Transverse colon (tissue), 4 donors: ENCODE measurements at regions not wholly inside any gene's neighbourhood (a gene's known extent, or its start where the extent isn't known, plus 50 kb on each side); places are given as distances from the start of the nearest gene placed in this dataset.

Experiments used
- DNase-seq: peaks from one replicate; pipeline ENCODE4 v3.0.0-alpha.2; 2019
- H3K27ac ChIP-seq, 4 donors: fragments of 200-600 bp; sonication (generic); 2 replicates each; pipeline ENCODE4 v1.5.1; 2016 to 2018; ENCODE audit warnings: inconsistent platforms in 4 of 4
- H3K27me3 ChIP-seq: fragments of 200-600 bp; sonication (generic); 2 replicates; pipeline ENCODE4 v1.5.1; 2017; ENCODE audit warnings: inconsistent platforms
- H3K36me3 ChIP-seq, 4 donors: fragments of 200-600 bp; sonication (generic); 2 replicates each; pipeline ENCODE4 v1.5.1; 2017 to 2019; ENCODE audit warnings: inconsistent platforms in 4 of 4
- H3K4me1 ChIP-seq, 4 donors: fragments of 200-600 bp; sonication (generic); 2 replicates each; pipeline ENCODE4 v1.5.1; 2017 to 2020; ENCODE audit warnings: inconsistent platforms in 4 of 4
- H3K4me3 ChIP-seq, 4 donors: fragments of 200-600 bp; sonication (generic); 1 replicate in 1 of 4; 2 replicates in 3 of 4; pipeline versions ENCODE4 v1.5.1 to v1.6.1; 2017 to 2019; ENCODE audit warnings: inconsistent platforms in 4 of 4
- H3K9me3 ChIP-seq, 2 donors: fragments of 200-600 bp; sonication (generic); 2 replicates each; pipeline ENCODE4 v1.5.1; 2017 to 2019; ENCODE audit warnings: inconsistent platforms in 2 of 2
- EP300 ChIP-seq: sonication (generic); formaldehyde crosslinking; IDR thresholded peaks from one replicate; pipeline ENCODE4 v1.6.1; 2017; ENCODE audit warnings: antibody characterized with exemption, low read depth
- POLR2A ChIP-seq: fragments of 450-650 bp; IDR thresholded peaks from one replicate; pipeline ENCODE4 v1.6.1; 2016; ENCODE audit warnings: antibody characterized with exemption, mild to moderate bottlenecking, moderate library complexity
- POLR2AphosphoS5 ChIP-seq, 3 donors: sonication (generic); formaldehyde crosslinking; IDR thresholded peaks; one replicate each; pipeline ENCODE4 v1.6.1; 2016; ENCODE audit warnings: antibody characterized with exemption in 3 of 3
- WGBS, 2 donors: methylation state at CpG; one replicate each; pipeline ENCODE4 v1.1.5; 2018; ENCODE audit warnings: low coverage in 1 of 2; 5-methylcytosine and 5-hydroxymethylcytosine counted together
- in situ Hi-C, 4 donors: fragments of 200-750 bp; cut with MboI; loops; one replicate each; pipeline versions ENCODE4 v1.15.0 to v1.15.1; 2017; ENCODE audit warnings: low sequenced_read_pairs in 3 of 4, low pct_ligation_motif_present in 1 of 4, low pct_unique_long_range_greater_than_20kb in 1 of 4
- intact Hi-C: fragments of 100-400 bp; cut with DNase I; formaldehyde crosslinking; loops from one replicate; pipeline ENCODE4 v1.15.1; 2023; ENCODE audit warnings: low total_unique reads
- TF ChIP-seq, protein P1 (sequence below), 5 experiments: fragments of 200-600 bp in 3 of 5; fragments of 450-650 bp in 2 of 5; sonication (generic) in 3 of 5; IDR thresholded peaks; 1 replicate in 2 of 5; 2 replicates in 3 of 5; pipeline ENCODE4 v1.5.1; 2016 to 2017; ENCODE audit warnings: antibody characterized with exemption in 5 of 5, inconsistent platforms in 3 of 5, mild to moderate bottlenecking in 2 of 5, moderate library complexity in 1 of 5

DNA sequence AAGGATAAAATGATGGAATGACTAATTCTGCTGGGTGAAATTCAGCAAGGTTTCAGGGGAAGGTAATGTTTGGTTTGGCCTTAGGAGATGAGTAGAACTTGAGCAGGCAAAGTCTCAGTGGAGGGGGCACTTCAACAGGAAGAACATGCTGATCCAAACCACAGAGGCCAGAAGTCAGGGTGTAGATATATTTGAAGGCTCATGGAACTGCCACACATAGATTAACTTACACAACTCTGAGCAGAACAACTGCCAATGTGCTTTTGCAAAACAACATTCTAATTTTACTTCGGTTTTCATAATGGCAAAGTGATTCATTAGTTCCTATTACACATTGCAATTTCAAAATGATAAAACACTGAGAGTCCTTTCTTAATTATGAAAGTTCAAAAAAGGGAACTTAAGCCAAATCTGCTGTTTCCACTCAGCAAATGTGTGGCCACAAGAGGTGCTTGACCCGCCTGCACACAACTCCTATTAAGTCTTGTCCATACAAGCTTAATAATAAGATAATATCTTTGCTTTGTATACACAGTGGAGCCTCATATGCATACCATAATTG lies 284.8 kb downstream of the MREG start:
- Histone ChIP-seq H3K27me3 (no peaks in the 10 kb centered on the region), H3K4me3 (no peak overlapping the region), H3K27ac (no peak overlapping the region), H3K9me3 (peaks cover 0 to 4% of the 10 kb centered on the region in 2 donors), H3K4me1 (no peaks in the 10 kb centered on the region), H3K36me3 (no peaks in the 10 kb centered on the region)
- TF ChIP-seq, protein P1, sequence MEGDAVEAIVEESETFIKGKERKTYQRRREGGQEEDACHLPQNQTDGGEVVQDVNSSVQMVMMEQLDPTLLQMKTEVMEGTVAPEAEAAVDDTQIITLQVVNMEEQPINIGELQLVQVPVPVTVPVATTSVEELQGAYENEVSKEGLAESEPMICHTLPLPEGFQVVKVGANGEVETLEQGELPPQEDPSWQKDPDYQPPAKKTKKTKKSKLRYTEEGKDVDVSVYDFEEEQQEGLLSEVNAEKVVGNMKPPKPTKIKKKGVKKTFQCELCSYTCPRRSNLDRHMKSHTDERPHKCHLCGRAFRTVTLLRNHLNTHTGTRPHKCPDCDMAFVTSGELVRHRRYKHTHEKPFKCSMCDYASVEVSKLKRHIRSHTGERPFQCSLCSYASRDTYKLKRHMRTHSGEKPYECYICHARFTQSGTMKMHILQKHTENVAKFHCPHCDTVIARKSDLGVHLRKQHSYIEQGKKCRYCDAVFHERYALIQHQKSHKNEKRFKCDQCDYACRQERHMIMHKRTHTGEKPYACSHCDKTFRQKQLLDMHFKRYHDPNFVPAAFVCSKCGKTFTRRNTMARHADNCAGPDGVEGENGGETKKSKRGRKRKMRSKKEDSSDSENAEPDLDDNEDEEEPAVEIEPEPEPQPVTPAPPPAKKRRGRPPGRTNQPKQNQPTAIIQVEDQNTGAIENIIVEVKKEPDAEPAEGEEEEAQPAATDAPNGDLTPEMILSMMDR (IDR thresholded peaks at IDR 0.05): no peak
- no peak for TF ChIP-seq POLR2AphosphoS5 (IDR thresholded peaks at IDR 0.05)
- TF ChIP-seq POLR2A: no peak
- TF ChIP-seq EP300: no peak
- in situ Hi-C loops: no loop called here
- no peak for DNase-seq
- intact Hi-C loops: loop anchor here (10.0 kb wide), 1 partner anchor 46 kb away; no protein-coding TSS in a partner anchor
- 55 to 57% methylated on average over 1 to 2 of the region's 2 CpGs for WGBS, 2 donors

DNA sequence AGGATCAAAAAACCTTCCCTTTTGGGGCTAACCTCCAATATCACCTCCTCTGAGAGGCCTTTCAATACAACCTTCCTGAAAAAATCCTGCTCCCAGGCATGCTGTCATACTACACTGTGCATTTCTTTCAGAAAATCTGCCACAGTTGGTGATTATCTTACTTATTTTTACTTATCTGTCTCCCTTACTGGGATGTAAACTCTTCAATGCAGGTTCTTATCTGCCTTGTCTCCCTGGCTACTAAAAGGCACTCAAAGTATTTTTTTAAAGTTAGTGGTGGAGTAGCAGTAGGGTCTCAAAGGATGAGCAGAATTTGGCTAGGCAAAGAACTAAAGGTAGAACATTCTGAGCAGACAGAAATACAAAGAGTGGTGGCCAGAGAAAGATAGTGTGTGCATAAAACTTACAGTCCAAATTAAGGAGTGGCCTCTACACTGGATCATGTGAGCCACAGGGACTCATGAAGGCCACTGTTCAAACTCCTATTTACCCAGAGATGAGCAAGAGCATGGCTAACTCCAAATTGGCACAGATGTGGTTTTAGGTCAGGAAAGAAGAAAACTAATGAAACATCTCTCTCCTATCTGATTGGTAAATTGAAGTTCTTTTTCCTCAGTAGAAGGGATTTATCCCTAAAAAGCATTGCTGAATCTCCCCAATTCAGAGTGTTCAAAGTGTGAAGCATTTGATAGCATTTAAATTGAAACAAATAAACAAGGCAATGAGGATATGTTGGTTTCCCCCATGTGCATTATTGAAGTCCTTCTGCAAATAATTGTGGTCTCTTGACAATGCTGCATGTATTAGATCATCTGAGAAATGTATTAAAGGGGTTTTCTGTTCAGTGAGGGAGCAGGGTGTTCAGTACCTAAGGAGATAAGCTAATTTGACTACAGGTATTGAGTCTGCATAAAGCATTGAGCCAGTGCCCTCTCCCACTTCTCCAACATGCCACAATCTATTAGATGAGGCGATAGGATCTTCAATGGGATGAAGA lies 285.5 kb downstream of the MREG start:
- TF ChIP-seq POLR2A (no peak), EP300 (no peak), POLR2AphosphoS5 (IDR thresholded peaks at IDR 0.05) (no peak)
- TF ChIP-seq, protein P1 (IDR thresholded peaks at IDR 0.05): no peak
- H3K4me3 ChIP-seq: no peak overlapping the region
- 85 to 100% methylated on average over 1 of the region's 1 CpG for WGBS, 2 donors
- no peaks in the 10 kb centered on the region for H3K36me3 ChIP-seq
- in situ Hi-C loops (no loop called here), intact Hi-C loops (loop anchor here (10.0 kb wide), 1 partner anchor 47 kb away; no protein-coding TSS in a partner anchor)
- no peaks in the 10 kb centered on the region for H3K27me3 ChIP-seq
- H3K9me3 ChIP-seq: peaks cover 0 to 3% of the 10 kb centered on the region in 2 donors
- no peaks in the 10 kb centered on the region for H3K4me1 ChIP-seq
- DNase-seq: no peak
- no peak overlapping the region for H3K27ac ChIP-seq

DNA sequence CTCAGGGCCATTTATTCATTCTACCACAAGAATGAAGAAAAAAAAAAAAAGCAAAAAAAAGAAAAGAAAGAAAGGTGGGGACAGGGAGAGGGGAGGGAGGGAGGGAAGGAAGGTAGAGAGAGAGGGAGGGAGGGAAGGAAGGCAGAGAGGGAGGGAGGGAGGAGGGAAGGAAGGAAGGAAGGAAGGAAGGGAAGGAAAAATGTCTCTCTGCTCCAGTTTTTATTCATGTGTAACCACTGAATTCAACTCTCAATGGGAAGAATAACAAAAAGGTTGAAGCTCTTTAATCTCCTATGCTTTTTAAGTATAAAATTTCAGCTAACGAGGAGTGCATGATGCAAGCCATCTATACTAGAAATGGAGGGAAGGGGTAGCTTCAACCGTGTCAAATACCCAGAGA lies 287.3 kb downstream of the MREG start:
- in situ Hi-C loops (no loop called here), intact Hi-C loops (loop anchor here (10.0 kb wide), 1 partner anchor 49 kb away; no protein-coding TSS in a partner anchor)
- Histone ChIP-seq H3K4me1 (no peaks in the 10 kb centered on the region), H3K27ac (no peak overlapping the region), H3K4me3 (no peak overlapping the region), H3K27me3 (no peaks in the 10 kb centered on the region), H3K36me3 (no peaks in the 10 kb centered on the region), H3K9me3 (no peaks in the 10 kb centered on the region)
- TF ChIP-seq POLR2A (no peak), POLR2AphosphoS5 (IDR thresholded peaks at IDR 0.05) (no peak), EP300 (no peak)
- TF ChIP-seq, protein P1 (IDR thresholded peaks at IDR 0.05): no peak
- WGBS, 2 donors: 83 to 84% methylated on average over 2 of the region's 2 CpGs
- no peak for DNase-seq

DNA sequence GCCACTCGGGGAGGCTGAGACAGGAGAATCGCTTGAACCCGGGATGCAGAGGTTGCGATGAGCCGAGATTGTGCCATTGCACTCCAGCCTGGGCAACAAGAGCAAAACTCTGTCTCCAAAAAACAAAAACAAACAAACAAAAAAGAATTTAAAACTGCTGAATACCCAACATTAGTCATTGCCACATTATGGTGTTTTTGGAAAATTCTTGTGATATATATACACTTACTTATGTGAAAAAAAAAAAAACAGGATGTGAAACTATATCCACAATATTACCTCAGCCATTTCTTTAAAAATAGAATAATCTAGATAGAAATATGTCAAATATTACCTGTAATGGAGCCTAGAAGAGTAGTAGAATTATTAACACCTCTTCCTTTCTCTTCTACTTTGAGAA lies 288.3 kb upstream of the FN1 start:
- TF ChIP-seq, protein P1 (IDR thresholded peaks at IDR 0.05): no peak
- TF ChIP-seq POLR2A: no peak
- no peak for TF ChIP-seq EP300
- TF ChIP-seq POLR2AphosphoS5 (IDR thresholded peaks at IDR 0.05): no peak
- H3K36me3 ChIP-seq: no peaks in the 10 kb centered on the region
- no peaks in the 10 kb centered on the region for H3K9me3 ChIP-seq
- H3K27ac ChIP-seq: no peak overlapping the region
- DNase-seq: no peak
- in situ Hi-C loops (no loop called here), intact Hi-C loops (loop anchor here (10.0 kb wide), 1 partner anchor 51 kb away; no protein-coding TSS in a partner anchor)
- H3K27me3 ChIP-seq: no peaks in the 10 kb centered on the region
- H3K4me3 ChIP-seq: no peak overlapping the region
- H3K4me1 ChIP-seq: no peaks in the 10 kb centered on the region
- 96% methylated on average over 5 of the region's 5 CpGs for WGBS, 2 donors
